GM20000 (cell line): ENCODE measurements at regions not wholly inside any gene's neighbourhood (a gene's known extent, or its start where the extent isn't known, plus 50 kb on each side); places are given as distances from the start of the nearest gene placed in this dataset.

ENCODE experiments used
- DNase-seq: peaks from one replicate; pipeline ENCODE4 v3.0.0; 2012; ENCODE audit warnings: low spot score
- CTCF ChIP-seq: IDR thresholded peaks from 2 replicates; pipeline ENCODE4 v1.5.1; 2012; ENCODE audit warnings: mild to moderate bottlenecking, control low read depth; ENCODE audit errors: extremely low read depth, missing control alignments

DNA sequence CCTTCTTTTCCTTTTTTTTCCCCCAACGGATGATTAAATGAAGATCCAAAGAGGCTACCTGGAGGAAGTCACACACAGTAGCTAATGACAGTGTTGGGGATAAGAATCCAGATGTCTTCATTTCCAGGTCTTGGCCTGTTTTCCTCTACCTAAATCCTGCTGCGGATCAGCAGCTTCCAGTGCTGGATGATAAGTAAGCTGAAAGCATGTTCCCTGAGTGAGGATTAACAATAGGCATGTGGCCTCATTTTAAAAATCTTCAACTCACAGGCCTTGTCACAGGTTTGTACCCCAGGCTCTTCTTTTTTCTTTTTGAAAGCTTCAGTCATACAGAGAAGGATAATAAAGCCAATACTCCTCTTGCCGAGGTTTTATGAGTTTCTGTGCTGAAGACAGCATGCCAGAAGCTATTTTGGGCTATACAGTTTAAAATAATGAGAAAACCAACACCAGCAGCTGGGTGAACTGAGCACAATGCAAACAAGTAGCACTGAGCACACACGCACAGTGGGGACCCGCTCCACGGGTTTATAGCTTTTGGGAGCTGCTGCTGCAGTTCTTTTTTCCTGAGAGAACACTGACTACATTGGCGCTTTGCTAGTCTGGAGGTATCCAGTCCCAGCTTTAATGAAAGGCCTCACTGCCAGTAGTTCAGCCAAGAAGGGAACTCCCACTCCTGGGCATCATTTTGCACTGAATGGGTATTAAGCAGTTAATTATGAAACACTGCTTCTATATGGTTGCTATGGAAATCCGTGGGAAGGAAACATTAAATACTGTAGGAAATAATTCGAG is 184.2 kb upstream of the CTSO start:
- TF ChIP-seq CTCF: no peak
- no peak for DNase-seq

GRCh38 chr4:156132196-156132595 is 178.5 kb upstream of the CTSO start:
- TF ChIP-seq CTCF: no peak
- DNase-seq: no peak

DNA sequence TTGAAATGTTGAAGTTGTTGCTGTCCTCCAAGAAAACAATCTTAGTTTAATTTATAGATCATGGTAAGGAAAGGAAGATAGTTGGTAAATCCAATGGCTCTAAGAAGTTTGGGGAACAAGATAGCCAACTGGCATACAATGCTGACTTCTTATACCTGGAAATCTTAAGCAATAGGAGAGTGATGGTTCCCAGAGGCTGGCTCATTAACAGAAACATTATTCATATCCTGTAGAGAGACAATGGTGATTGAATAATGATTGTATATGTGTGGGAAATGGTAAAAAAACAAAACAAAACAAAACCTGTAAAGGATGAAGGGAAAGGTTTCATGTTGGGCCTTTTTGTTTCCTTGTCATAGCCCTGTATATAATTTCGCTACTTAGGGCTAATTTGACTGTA is 174.9 kb upstream of the CTSO start:
- no peak for TF ChIP-seq CTCF
- no peak for DNase-seq

DNA sequence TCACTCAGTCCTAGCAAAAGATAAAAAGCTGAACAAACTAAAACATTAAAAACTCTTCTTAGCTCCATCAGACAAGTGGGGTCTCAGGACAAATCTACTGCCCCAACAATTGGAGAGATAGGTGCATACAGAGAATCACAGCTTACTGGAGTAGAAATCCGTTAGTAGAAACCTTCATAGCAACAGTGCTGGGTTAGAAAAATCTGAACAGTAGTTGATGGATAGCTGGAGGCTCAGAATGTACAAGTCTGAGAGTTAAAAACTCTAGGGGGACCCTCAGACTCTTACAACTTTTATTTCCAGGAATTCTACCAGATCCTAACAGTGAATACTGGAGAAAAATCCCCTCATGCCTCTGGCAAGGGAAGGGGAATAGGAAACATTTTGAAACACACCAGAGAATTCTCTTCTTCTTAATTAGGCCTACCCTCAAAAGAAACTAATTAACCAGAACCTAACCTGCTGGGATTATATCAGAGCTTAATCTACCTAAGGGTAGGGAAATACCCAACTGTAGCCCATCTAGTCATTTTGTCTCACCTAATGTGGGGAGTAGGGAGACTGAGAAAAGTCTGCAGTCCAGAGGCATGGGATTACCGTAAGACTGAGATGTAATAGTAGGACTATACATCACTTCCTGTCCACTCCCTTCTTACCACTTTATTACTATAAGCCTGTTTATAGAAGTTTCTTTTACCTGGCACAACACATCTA is 165.0 kb upstream of the CTSO start:
- DNase-seq: no peak
- TF ChIP-seq CTCF: no peak

GRCh38 chr4:156117743-156118142 is 164.1 kb upstream of the CTSO start:
- no peak for DNase-seq
- no peak for TF ChIP-seq CTCF

- DNase-seq: no peak
- no peak for TF ChIP-seq CTCF
Measured at GRCh38 chr4:156116991-156117390, 163.3 kb upstream of the CTSO start.

- no peak for DNase-seq
- TF ChIP-seq CTCF: no peak
Measured at GRCh38 chr4:156113138-156113765, 159.6 kb upstream of the CTSO start.
